ENCODE measurements at regions not wholly inside any gene's neighbourhood (a gene's known extent, or its start where the extent isn't known, plus 50 kb on each side); places are given as distances from the start of the nearest gene placed in this dataset.

DNA sequence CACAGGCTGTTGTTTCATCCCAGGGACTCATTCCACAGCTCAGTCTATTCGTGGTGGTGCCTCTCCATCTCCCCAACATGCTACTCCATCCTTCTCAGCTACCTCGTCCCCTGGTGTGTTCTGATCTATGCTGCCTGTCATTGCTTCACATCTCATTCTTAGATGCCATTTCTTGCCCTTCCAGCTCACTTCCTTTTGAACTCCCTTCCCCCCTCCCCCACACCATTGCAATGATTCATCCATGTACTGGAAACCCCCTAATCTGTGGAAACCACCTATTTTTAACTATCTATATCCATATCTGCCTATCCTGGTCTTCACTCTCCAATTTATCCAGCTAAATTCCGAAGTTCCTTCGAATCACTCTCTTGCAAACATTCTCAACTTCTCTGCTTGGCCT lies 65.7 kb upstream of the PARD3B start:
- no peaks in the 10 kb centered on the region for H3K9me3 ChIP-seq (ENCODE audit: low read depth)
- H3K4me1 ChIP-seq (ENCODE audit: insufficient read depth): peaks cover 8% of the 10 kb centered on the region
- no peak for DNase-seq (ENCODE audit: low spot score)
- no peak overlapping the region for H3K4me3 ChIP-seq
- no peak overlapping the region for H3K4me2 ChIP-seq
- 94% methylated on average over 4 of the region's 4 CpGs for WGBS (ENCODE audit: low lambda C conversion rate, missing lambda C conversion rate)
- H2AFZ ChIP-seq: no peak overlapping the region
- no peak overlapping the region for H3K27ac ChIP-seq
- no peaks in the 10 kb centered on the region for H3K36me3 ChIP-seq (replicated peaks; ENCODE audit: insufficient read depth, low read depth)
- H3K27me3 ChIP-seq: no peaks in the 10 kb centered on the region
- no peaks in the 10 kb centered on the region for H3K79me2 ChIP-seq
- no peaks in the 10 kb centered on the region for H3K9me2 ChIP-seq (replicated peaks; ENCODE audit: insufficient read depth)
- TF ChIP-seq, protein P1, sequence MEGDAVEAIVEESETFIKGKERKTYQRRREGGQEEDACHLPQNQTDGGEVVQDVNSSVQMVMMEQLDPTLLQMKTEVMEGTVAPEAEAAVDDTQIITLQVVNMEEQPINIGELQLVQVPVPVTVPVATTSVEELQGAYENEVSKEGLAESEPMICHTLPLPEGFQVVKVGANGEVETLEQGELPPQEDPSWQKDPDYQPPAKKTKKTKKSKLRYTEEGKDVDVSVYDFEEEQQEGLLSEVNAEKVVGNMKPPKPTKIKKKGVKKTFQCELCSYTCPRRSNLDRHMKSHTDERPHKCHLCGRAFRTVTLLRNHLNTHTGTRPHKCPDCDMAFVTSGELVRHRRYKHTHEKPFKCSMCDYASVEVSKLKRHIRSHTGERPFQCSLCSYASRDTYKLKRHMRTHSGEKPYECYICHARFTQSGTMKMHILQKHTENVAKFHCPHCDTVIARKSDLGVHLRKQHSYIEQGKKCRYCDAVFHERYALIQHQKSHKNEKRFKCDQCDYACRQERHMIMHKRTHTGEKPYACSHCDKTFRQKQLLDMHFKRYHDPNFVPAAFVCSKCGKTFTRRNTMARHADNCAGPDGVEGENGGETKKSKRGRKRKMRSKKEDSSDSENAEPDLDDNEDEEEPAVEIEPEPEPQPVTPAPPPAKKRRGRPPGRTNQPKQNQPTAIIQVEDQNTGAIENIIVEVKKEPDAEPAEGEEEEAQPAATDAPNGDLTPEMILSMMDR (IDR thresholded peaks at IDR 0.05; ENCODE audit: poor library complexity): no peak
- TF ChIP-seq EZH2phosphoT487 (IDR thresholded peaks at IDR 0.05; ENCODE audit: low read depth, severe bottlenecking, unreplicated experiment): no peak
- no peak for TF ChIP-seq EZH2 (IDR thresholded peaks at IDR 0.05; ENCODE audit: borderline replicate concordance)
- H4K20me1 ChIP-seq (ENCODE audit: insufficient read depth, poor library complexity, severe bottlenecking): no peaks in the 10 kb centered on the region

DNA sequence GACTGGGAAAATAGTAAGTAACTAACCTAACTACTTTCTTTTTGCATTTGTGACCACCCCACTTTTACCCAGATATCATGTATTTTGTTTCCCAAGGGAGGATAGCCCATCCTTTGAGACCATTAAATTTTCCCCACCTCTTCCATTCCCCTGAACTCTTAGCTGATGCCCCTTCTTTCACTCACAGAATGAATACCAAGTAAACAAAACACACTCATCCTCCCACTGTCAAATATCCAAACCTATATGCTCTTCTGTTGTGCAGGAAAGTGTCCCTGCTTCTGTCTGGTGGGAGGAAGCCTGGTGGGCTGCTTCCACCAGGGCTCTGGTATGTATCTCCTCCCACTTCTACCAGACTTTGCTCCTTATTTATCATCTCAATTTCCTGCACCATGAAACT lies 64.6 kb upstream of the PARD3B start:
- no peak for DNase-seq (ENCODE audit: low spot score)
- H3K4me3 ChIP-seq: no peak overlapping the region
- no peak overlapping the region for H2AFZ ChIP-seq
- no peaks in the 10 kb centered on the region for H4K20me1 ChIP-seq (ENCODE audit: insufficient read depth, poor library complexity, severe bottlenecking)
- no peaks in the 10 kb centered on the region for H3K79me2 ChIP-seq
- H3K27ac ChIP-seq: no peak overlapping the region
- no peak overlapping the region for H3K4me2 ChIP-seq
- H3K27me3 ChIP-seq: no peaks in the 10 kb centered on the region
- no peaks in the 10 kb centered on the region for H3K9me3 ChIP-seq (ENCODE audit: low read depth)
- peaks cover 8% of the 10 kb centered on the region for H3K4me1 ChIP-seq (ENCODE audit: insufficient read depth)
- no peak for TF ChIP-seq EZH2phosphoT487 (IDR thresholded peaks at IDR 0.05; ENCODE audit: low read depth, severe bottlenecking, unreplicated experiment)
- no peak for TF ChIP-seq EZH2 (IDR thresholded peaks at IDR 0.05; ENCODE audit: borderline replicate concordance)
- TF ChIP-seq, protein P1 (IDR thresholded peaks at IDR 0.05; ENCODE audit: poor library complexity): no peak
- no peaks in the 10 kb centered on the region for H3K36me3 ChIP-seq (replicated peaks; ENCODE audit: insufficient read depth, low read depth)
- H3K9me2 ChIP-seq (replicated peaks; ENCODE audit: insufficient read depth): no peaks in the 10 kb centered on the region

DNA sequence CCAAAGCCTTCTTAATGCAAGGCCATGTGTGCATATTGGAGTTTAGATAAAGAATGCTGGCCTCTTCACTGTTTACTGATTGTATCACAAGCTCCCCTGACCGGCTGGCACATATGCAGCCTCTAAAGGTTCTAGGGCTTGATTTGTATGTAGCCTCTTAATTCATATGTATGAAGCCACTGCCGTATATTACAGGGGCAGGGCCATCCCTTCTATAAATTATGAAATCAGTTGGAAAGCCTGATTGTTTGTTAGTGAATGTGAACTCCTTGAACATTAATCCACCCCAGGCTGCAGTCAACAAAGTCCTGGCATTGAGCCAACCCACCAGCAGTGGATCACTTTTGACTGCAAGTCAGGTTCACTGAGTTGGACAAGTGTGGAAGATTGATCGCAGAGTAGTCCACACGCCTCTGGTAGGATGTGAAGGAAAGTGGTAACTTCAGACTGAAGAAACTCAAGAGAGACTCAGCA lies 61.6 kb upstream of the PARD3B start:
- TF ChIP-seq EZH2phosphoT487 (IDR thresholded peaks at IDR 0.05; ENCODE audit: low read depth, severe bottlenecking, unreplicated experiment) (no peak), EZH2 (IDR thresholded peaks at IDR 0.05; ENCODE audit: borderline replicate concordance) (no peak)
- TF ChIP-seq, protein P1 (IDR thresholded peaks at IDR 0.05; ENCODE audit: poor library complexity): no peak
- no peaks in the 10 kb centered on the region for H3K79me2 ChIP-seq
- no peak overlapping the region for H2AFZ ChIP-seq
- no peak overlapping the region for H3K4me3 ChIP-seq
- DNase-seq (ENCODE audit: low spot score): peak; percentile 50
- no peaks in the 10 kb centered on the region for H4K20me1 ChIP-seq (ENCODE audit: insufficient read depth, poor library complexity, severe bottlenecking)
- H3K9me2 ChIP-seq (replicated peaks; ENCODE audit: insufficient read depth): no peaks in the 10 kb centered on the region
- H3K27me3 ChIP-seq: no peaks in the 10 kb centered on the region
- H3K36me3 ChIP-seq (replicated peaks; ENCODE audit: insufficient read depth, low read depth): no peaks in the 10 kb centered on the region
- 49% methylated on average over 4 of the region's 4 CpGs for WGBS (ENCODE audit: low lambda C conversion rate, missing lambda C conversion rate)
- H3K9me3 ChIP-seq (ENCODE audit: low read depth): no peaks in the 10 kb centered on the region
- H3K27ac ChIP-seq: no peak overlapping the region
- peak overlapping the region; percentile 37 for H3K4me2 ChIP-seq
- peaks cover 24% of the 10 kb centered on the region for H3K4me1 ChIP-seq (ENCODE audit: insufficient read depth)

DNA sequence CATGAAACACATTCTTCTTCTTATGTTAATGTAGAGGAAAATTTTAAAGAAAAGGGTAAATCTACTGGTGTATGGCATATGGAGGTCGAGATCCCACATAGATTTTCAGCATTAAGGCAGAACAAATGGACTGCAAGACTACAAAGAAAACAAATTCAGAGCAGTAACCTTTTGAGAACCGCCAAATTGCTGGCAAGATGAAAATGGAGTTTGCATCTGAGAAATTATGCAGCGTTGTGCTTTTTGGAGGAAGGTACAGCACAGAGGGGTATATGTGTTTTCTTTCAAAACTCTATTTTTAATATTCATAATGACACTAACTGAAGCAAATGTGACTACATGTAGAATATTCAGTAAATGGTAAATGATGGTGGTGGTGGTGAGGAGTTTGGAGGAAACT lies 59.0 kb upstream of the PARD3B start:
- H3K4me3 ChIP-seq: no peak overlapping the region
- H3K4me2 ChIP-seq: no peak overlapping the region
- no peaks in the 10 kb centered on the region for H3K27me3 ChIP-seq
- H2AFZ ChIP-seq: no peak overlapping the region
- no peak overlapping the region for H3K27ac ChIP-seq
- WGBS (ENCODE audit: low lambda C conversion rate, missing lambda C conversion rate): 96% methylated on average over 3 of the region's 3 CpGs
- DNase-seq (ENCODE audit: low spot score): no peak
- no peaks in the 10 kb centered on the region for H4K20me1 ChIP-seq (ENCODE audit: insufficient read depth, poor library complexity, severe bottlenecking)
- H3K9me3 ChIP-seq (ENCODE audit: low read depth): no peaks in the 10 kb centered on the region
- H3K79me2 ChIP-seq: no peaks in the 10 kb centered on the region
- H3K4me1 ChIP-seq (ENCODE audit: insufficient read depth): peaks cover 25% of the 10 kb centered on the region
- no peak for TF ChIP-seq EZH2phosphoT487 (IDR thresholded peaks at IDR 0.05; ENCODE audit: low read depth, severe bottlenecking, unreplicated experiment)
- TF ChIP-seq, protein P1 (IDR thresholded peaks at IDR 0.05; ENCODE audit: poor library complexity): no peak
- no peak for TF ChIP-seq EZH2 (IDR thresholded peaks at IDR 0.05; ENCODE audit: borderline replicate concordance)
- no peaks in the 10 kb centered on the region for H3K9me2 ChIP-seq (replicated peaks; ENCODE audit: insufficient read depth)
- no peaks in the 10 kb centered on the region for H3K36me3 ChIP-seq (replicated peaks; ENCODE audit: insufficient read depth, low read depth)
